ENCODE measurements at regions not wholly inside any gene's neighbourhood (a gene's known extent, or its start where the extent isn't known, plus 50 kb on each side); places are given as distances from the start of the nearest gene placed in this dataset.
"Not testable (repeated sequence)": the region's sequence is repeated elsewhere in the genome, so short reads cannot be mapped to it uniquely, and the experiment has no call there.

- Histone ChIP-seq H3K9me3 (ENCODE audit: low read depth) (peaks cover 2% of the 10 kb centered on the region), H3K4me1 (ENCODE audit: low read depth) (no peaks in the 10 kb centered on the region), H3K27me3 (no peaks in the 10 kb centered on the region), H3K36me3 (no peaks in the 10 kb centered on the region), H3K4me3 (no peak overlapping the region), H3K27ac (no peak overlapping the region)
- TF ChIP-seq CTCF (IDR thresholded peaks at IDR 0.05; ENCODE audit: low read depth, low read length), result no peak
- DNase-seq (ENCODE audit: low read depth in 1 of 2, low spot score in 1 of 2), result no peak
Observed at GRCh38 chr11:42913731-42914130, 398.1 kb upstream of the API5 start.

- Histone ChIP-seq H3K4me1 (ENCODE audit: low read depth) (no peaks in the 10 kb centered on the region), H3K27ac (no peak overlapping the region), H3K9me3 (ENCODE audit: low read depth) (no peaks in the 10 kb centered on the region), H3K27me3 (no peaks in the 10 kb centered on the region), H3K36me3 (no peaks in the 10 kb centered on the region), H3K4me3 (no peak overlapping the region)
- no peak for TF ChIP-seq CTCF (IDR thresholded peaks at IDR 0.05; ENCODE audit: low read depth, low read length)
- no peak for DNase-seq (ENCODE audit: low read depth in 1 of 2, low spot score in 1 of 2)
Observed at GRCh38 chr11:42923651-42924050, 388.1 kb upstream of the API5 start.

- TF ChIP-seq CTCF (IDR thresholded peaks at IDR 0.05; ENCODE audit: low read depth, low read length), result no peak
Observed at GRCh38 chr11:42925916-42926315, 385.9 kb upstream of the API5 start.

GRCh38 chr11:42947405-42947804, 364.4 kb upstream of the API5 start:
- H3K36me3 ChIP-seq, result no peaks in the 10 kb centered on the region
- no peaks in the 10 kb centered on the region for H3K27me3 ChIP-seq
- no peaks in the 10 kb centered on the region for H3K4me1 ChIP-seq (ENCODE audit: low read depth)
- peaks cover 7% of the 10 kb centered on the region for H3K9me3 ChIP-seq (ENCODE audit: low read depth)
- TF ChIP-seq CTCF (IDR thresholded peaks at IDR 0.05; ENCODE audit: low read depth, low read length), result no peak
- no peak overlapping the region for H3K4me3 ChIP-seq
- H3K27ac ChIP-seq, result no peak overlapping the region
- DNase-seq (ENCODE audit: low read depth in 1 of 2, low spot score in 1 of 2), result no peak

More at GRCh38 chr11:42925916-42926315, 385.9 kb upstream of the API5 start:
- no peak for DNase-seq (ENCODE audit: low read depth in 1 of 2, low spot score in 1 of 2)
- H3K4me3 ChIP-seq, result no peak overlapping the region
- no peaks in the 10 kb centered on the region for H3K4me1 ChIP-seq (ENCODE audit: low read depth)
- no peak overlapping the region for H3K27ac ChIP-seq
- no peaks in the 10 kb centered on the region for H3K27me3 ChIP-seq
- no peaks in the 10 kb centered on the region for H3K36me3 ChIP-seq
- H3K9me3 ChIP-seq (ENCODE audit: low read depth), result peaks cover 3% of the 10 kb centered on the region

- H3K27ac ChIP-seq; H3K27me3 ChIP-seq; DNase-seq (ENCODE audit: low read depth in 1 of 2, low spot score in 1 of 2); H3K4me3 ChIP-seq; H3K4me1 ChIP-seq (ENCODE audit: low read depth); H3K36me3 ChIP-seq; H3K9me3 ChIP-seq (ENCODE audit: low read depth): not testable (repeated sequence)
Observed at GRCh38 chr11:42949738-42950376, 361.9 kb upstream of the API5 start.

- peaks cover 7% of the 10 kb centered on the region for H3K9me3 ChIP-seq (ENCODE audit: low read depth)
- no peaks in the 10 kb centered on the region for H3K4me1 ChIP-seq (ENCODE audit: low read depth)
- no peak for DNase-seq (ENCODE audit: low read depth in 1 of 2, low spot score in 1 of 2)
- TF ChIP-seq CTCF (IDR thresholded peaks at IDR 0.05; ENCODE audit: low read depth, low read length), result no peak
- H3K27ac ChIP-seq, result no peak overlapping the region
- H3K4me3 ChIP-seq, result no peak overlapping the region
- H3K36me3 ChIP-seq, result no peaks in the 10 kb centered on the region
- H3K27me3 ChIP-seq, result no peaks in the 10 kb centered on the region
Observed at GRCh38 chr11:42951266-42951665, 360.5 kb upstream of the API5 start.

All from cardiac muscle cell (in vitro differentiated cells and primary cell).